GM12878 (cell line): ENCODE measurements at regions not wholly inside any gene's neighbourhood (a gene's known extent, or its start where the extent isn't known, plus 50 kb on each side); places are given as distances from the start of the nearest gene placed in this dataset.

Experiments used
- BACH1 ChIP-seq: fragments of 450-650 bp; IDR thresholded peaks from 2 replicates; pipeline ENCODE4 v1.6.1; 2017; ENCODE audit warnings: mild to moderate bottlenecking, borderline replicate concordance
- CBFB ChIP-seq: IDR thresholded peaks from 2 replicates; pipeline ENCODE4 v1.6.1; 2016; ENCODE audit warnings: antibody characterized with exemption, low read depth
- HDAC6 ChIP-seq: fragments of 200-600 bp; sonication (generic); IDR thresholded peaks from one replicate; pipeline ENCODE4 v1.8.0; 2017; ENCODE audit warnings: antibody characterized with exemption; ENCODE audit not compliant: unreplicated experiment
- POLR2AphosphoS2 ChIP-seq: IDR thresholded peaks from 2 replicates; pipeline ENCODE4 v1.6.1; 2011; ENCODE audit warnings: low read depth, mild to moderate bottlenecking, low read length, improper control_type of control experiment, moderate library complexity
- RFX5 ChIP-seq: IDR thresholded peaks from 2 replicates; pipeline ENCODE4 v1.6.1; 2011; ENCODE audit warnings: low read depth, low read length, improper control_type of control experiment
- TCF12 ChIP-seq: IDR thresholded peaks from 2 replicates; pipeline ENCODE4 v1.6.1; 2011; ENCODE audit warnings: low read depth, mild to moderate bottlenecking, low read length
- YY1 ChIP-seq: IDR thresholded peaks from 2 replicates; pipeline ENCODE4 v1.6.1; 2011; ENCODE audit warnings: low read depth, mild to moderate bottlenecking, low read length
- TF ChIP-seq, protein P1 (sequence below): fragments of 450-650 bp; IDR thresholded peaks from 2 replicates; pipeline ENCODE4 v1.6.1; 2017; ENCODE audit warnings: low read depth, mild to moderate bottlenecking, moderate library complexity
- TF ChIP-seq, protein P2 (sequence below): fragments of 450-650 bp; IDR thresholded peaks from 2 replicates; pipeline ENCODE4 v1.6.1; 2016; ENCODE audit warnings: mild to moderate bottlenecking, moderate library complexity, borderline replicate concordance

DNA sequence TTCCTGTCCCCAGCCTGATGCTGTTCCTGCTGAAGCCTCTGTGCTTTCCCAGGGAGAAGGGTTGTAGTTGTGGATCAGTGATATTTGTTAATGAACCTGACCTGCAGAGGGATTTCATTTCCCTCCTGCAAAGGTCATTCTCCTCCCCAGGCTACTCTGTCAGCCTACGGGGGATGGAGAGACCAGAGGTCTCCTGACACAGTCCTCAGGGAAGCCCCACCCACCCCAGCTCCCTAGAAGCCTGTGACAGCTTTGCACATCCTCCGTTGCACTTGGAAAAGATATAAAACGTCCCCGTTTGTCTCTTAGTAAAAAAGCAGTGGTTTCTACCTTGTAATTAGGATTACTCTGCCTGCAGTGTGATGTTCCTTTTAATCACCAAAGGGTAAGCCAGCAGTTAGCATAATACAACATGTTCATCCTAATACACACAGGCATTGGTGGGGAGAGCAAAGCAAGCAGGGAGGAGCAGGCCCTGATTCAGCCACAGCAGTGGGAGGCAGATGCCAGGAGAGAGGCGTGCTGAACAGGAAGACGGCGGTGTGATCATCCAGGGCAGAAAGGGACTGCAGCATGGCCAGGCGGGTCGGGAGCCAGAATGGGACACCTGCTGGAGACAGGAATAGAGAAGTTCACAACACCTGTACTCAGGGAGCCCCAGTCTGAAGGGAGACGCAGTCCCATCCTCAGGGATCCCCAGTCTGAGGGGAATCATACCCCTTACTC, 293.5 kb downstream of the LRFN2 start (continued):
- no peak for TF ChIP-seq YY1
- TF ChIP-seq, protein P1, sequence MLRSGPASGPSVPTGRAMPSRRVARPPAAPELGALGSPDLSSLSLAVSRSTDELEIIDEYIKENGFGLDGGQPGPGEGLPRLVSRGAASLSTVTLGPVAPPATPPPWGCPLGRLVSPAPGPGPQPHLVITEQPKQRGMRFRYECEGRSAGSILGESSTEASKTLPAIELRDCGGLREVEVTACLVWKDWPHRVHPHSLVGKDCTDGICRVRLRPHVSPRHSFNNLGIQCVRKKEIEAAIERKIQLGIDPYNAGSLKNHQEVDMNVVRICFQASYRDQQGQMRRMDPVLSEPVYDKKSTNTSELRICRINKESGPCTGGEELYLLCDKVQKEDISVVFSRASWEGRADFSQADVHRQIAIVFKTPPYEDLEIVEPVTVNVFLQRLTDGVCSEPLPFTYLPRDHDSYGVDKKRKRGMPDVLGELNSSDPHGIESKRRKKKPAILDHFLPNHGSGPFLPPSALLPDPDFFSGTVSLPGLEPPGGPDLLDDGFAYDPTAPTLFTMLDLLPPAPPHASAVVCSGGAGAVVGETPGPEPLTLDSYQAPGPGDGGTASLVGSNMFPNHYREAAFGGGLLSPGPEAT, result no peak
- no peak for TF ChIP-seq RFX5
- no peak for TF ChIP-seq CBFB
- TF ChIP-seq BACH1, result no peak
- no peak for TF ChIP-seq TCF12
- TF ChIP-seq POLR2AphosphoS2, result no peak
- TF ChIP-seq, protein P2, sequence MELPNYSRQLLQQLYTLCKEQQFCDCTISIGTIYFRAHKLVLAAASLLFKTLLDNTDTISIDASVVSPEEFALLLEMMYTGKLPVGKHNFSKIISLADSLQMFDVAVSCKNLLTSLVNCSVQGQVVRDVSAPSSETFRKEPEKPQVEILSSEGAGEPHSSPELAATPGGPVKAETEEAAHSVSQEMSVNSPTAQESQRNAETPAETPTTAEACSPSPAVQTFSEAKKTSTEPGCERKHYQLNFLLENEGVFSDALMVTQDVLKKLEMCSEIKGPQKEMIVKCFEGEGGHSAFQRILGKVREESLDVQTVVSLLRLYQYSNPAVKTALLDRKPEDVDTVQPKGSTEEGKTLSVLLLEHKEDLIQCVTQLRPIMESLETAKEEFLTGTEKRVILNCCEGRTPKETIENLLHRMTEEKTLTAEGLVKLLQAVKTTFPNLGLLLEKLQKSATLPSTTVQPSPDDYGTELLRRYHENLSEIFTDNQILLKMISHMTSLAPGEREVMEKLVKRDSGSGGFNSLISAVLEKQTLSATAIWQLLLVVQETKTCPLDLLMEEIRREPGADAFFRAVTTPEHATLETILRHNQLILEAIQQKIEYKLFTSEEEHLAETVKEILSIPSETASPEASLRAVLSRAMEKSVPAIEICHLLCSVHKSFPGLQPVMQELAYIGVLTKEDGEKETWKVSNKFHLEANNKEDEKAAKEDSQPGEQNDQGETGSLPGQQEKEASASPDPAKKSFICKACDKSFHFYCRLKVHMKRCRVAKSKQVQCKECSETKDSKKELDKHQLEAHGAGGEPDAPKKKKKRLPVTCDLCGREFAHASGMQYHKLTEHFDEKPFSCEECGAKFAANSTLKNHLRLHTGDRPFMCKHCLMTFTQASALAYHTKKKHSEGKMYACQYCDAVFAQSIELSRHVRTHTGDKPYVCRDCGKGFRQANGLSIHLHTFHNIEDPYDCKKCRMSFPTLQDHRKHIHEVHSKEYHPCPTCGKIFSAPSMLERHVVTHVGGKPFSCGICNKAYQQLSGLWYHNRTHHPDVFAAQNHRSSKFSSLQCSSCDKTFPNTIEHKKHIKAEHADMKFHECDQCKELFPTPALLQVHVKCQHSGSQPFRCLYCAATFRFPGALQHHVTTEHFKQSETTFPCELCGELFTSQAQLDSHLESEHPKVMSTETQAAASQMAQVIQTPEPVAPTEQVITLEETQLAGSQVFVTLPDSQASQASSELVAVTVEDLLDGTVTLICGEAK, result no peak
- TF ChIP-seq HDAC6, result no peak
